GM12875 (cell line): ENCODE measurements at regions not wholly inside any gene's neighbourhood (a gene's known extent, or its start where the extent isn't known, plus 50 kb on each side); places are given as distances from the start of the nearest gene placed in this dataset.
"Not testable (repeated sequence)": the region's sequence is repeated elsewhere in the genome, so short reads cannot be mapped to it uniquely, and the experiment has no call there.

Experiments used
- H3K4me3 ChIP-seq: one replicate; pipeline ENCODE4 v1.5.1; 2011; ENCODE audit warnings: low read depth, low read length, control low read depth
- CTCF ChIP-seq: IDR thresholded peaks from 2 replicates; pipeline ENCODE4 v1.5.1; 2011; ENCODE audit warnings: low read depth, mild to moderate bottlenecking, control low read depth, inconsistent platforms, low read length, moderate library complexity, borderline replicate concordance; ENCODE audit not compliant: insufficient read depth

GRCh38 chr5:6106756-6107155 is 271.6 kb downstream of the MED10 start:
- H3K4me3 ChIP-seq: no peak overlapping the region
- TF ChIP-seq CTCF: no peak

- H3K4me3 ChIP-seq: no peak overlapping the region
- TF ChIP-seq CTCF: no peak
These were observed 273.0 kb downstream of the MED10 start for GRCh38 chr5:6105320-6105719.

DNA sequence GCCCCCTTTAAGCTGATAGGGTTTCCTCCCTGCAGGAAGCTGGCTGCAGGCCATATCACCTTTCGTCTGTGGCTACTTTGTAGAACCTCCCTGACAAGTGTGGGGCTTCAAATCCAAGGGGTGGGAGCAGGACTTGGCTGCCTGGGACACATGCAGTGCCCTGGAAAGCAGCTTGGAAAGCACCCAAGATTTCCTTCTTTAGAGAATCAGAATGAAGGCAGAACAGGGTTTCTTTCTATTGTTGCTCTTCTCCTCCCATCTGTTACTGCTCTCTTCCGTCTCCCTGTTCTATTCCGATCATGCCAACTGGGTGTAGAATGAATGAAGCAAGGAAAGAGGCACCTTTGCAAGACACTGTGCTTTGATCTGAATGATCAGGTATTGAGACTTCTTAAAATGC is 282.2 kb downstream of the MED10 start:
- no peak overlapping the region for H3K4me3 ChIP-seq
- no peak for TF ChIP-seq CTCF

DNA sequence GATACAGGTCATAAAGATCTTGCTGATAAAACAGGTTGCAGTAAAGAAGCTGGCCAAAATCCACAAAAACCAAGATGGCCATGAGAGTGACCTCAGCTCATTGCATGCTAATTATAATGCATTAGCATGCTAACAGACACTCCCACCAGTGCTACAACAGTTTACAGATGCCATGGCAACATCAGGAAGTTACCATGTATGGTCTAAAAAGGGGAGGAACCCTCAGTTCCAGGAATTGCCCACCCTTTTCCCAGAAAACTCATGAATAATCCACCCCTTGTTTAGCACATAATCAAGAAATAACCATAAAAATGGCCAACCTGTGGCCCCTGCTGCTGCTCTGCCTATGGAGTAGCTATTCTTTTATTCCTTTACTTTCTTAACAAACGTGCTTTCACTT is 284.2 kb downstream of the MED10 start:
- H3K4me3 ChIP-seq: not testable (repeated sequence)

GRCh38 chr5:6090838-6091237 is 287.5 kb downstream of the MED10 start:
- no peak overlapping the region for H3K4me3 ChIP-seq
- no peak for TF ChIP-seq CTCF

GRCh38 chr5:6090079-6090654 is 288.2 kb downstream of the MED10 start:
- H3K4me3 ChIP-seq: no peak overlapping the region
- no peak for TF ChIP-seq CTCF

DNA sequence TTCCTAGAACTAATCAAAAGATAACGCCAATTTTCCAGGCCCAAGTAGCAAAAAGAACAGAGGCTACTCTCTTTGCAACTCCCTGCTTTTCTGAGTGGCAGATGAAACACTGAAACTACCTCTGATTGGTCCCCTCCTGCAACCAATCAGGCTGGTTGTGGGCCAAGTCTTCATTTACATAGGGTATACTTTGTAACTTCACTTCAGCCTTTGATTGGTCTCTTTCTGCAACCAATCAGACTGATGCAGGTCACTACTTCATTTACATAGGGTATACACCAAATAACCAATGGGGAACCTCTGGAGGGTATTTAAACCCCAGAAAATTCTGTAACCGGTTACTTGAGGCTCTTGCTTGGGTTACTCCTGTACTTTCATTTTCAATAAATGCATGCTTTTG is 289.6 kb downstream of the MED10 start:
- no peak for TF ChIP-seq CTCF
- H3K4me3 ChIP-seq: no peak overlapping the region

GRCh38 chr5:6087576-6087975 is 290.8 kb downstream of the MED10 start:
- no peak for TF ChIP-seq CTCF
- H3K4me3 ChIP-seq: no peak overlapping the region
